ENCODE measurements at regions not wholly inside any gene's neighbourhood (a gene's known extent, or its start where the extent isn't known, plus 50 kb on each side); places are given as distances from the start of the nearest gene placed in this dataset.

DNA sequence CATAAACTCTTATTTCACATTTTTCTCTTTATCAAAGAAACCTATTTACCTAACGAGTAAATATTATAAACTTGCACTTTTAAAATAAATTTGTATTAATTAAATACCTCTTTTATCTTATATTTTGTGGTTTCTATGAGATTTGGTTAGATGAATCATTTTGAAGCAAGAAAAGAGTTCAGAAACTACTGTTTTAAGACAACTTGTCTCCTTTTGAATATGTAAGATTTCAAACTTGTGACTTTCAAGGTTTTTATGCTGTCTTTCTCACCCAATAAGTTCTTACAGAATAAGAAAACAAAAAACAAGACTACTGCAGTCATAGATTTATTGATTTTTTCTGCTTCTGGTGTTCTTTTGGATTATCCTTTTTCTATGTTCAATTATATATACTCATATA, 339.0 kb downstream of the SNAPC1 start:
- no peaks in the 10 kb centered on the region for H3K4me1 ChIP-seq (ENCODE audit: insufficient read depth, low read length)
- no peaks in the 10 kb centered on the region for H3K9me3 ChIP-seq (ENCODE audit: low read depth, low read length)
- H3K4me3 ChIP-seq (ENCODE audit: low read length): no peak overlapping the region
- H3K27me3 ChIP-seq (ENCODE audit: insufficient read depth, low read length): no peaks in the 10 kb centered on the region

DNA sequence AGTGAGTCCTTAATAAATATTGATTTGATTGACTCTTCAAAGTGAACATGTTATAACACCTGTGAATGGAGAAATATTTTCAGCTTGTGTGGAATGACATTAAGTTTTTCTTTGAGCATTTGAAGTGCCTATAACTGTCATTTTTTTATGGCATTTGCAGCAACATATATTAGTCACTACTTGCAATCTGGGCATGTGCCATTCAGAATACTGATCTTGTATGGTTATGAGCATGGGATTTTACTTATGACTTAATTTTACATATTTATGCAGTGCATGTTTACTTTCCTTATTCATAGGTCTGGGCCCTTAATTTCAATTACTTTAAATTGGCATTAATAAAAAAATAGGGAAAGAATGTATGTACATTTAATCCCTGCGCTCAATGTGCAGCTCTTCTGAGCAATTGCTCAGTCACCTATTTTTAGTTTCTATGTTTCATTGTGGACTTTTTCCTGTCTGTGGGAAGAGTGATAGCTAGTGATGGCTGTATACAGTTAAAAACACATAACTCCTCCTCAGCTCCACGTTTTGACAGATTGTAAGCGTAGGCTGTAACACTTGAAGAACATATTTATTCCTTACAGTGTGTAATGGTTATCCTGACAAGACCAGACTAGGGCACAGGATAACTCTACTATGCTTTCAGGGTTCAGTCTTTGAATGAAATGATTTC, 339.6 kb downstream of the SNAPC1 start:
- H3K9me3 ChIP-seq (ENCODE audit: low read depth, low read length): no peaks in the 10 kb centered on the region
- H3K27me3 ChIP-seq (ENCODE audit: insufficient read depth, low read length): no peaks in the 10 kb centered on the region
- no peak overlapping the region for H3K4me3 ChIP-seq (ENCODE audit: low read length)
- no peaks in the 10 kb centered on the region for H3K4me1 ChIP-seq (ENCODE audit: insufficient read depth, low read length)

GRCh38 chr14:62102349-62102725, 340.1 kb downstream of the SNAPC1 start:
- Histone ChIP-seq H3K27me3 (ENCODE audit: insufficient read depth, low read length) (no peaks in the 10 kb centered on the region), H3K9me3 (ENCODE audit: low read depth, low read length) (no peaks in the 10 kb centered on the region), H3K4me3 (ENCODE audit: low read length) (no peak overlapping the region), H3K4me1 (ENCODE audit: insufficient read depth, low read length) (no peaks in the 10 kb centered on the region)

DNA sequence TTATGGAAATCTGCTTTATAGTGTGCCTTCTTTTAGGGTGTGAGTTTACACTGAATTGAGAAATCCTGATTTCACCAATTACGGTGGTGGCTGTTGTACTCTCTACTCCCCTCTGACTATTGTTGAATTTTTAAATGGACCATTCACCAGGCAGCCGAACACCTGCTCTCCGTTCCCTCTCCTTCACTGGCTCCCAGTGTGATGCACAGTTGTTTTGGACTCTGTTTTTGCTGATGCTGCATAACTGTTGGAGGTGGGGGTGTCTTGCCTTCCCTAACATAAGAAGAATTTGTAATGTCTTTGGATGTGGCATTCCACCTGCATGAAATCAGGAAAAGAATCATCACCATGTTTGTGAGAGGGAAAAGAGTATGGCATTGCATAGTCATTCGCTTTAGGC, 341.2 kb downstream of the SNAPC1 start:
- no peaks in the 10 kb centered on the region for H3K9me3 ChIP-seq (ENCODE audit: low read depth, low read length)
- H3K27me3 ChIP-seq (ENCODE audit: insufficient read depth, low read length): no peaks in the 10 kb centered on the region
- no peak overlapping the region for H3K4me3 ChIP-seq (ENCODE audit: low read length)
- no peaks in the 10 kb centered on the region for H3K4me1 ChIP-seq (ENCODE audit: insufficient read depth, low read length)

- no peaks in the 10 kb centered on the region for H3K9me3 ChIP-seq (ENCODE audit: low read depth, low read length)
- H3K27me3 ChIP-seq (ENCODE audit: insufficient read depth, low read length): peaks cover 14% of the 10 kb centered on the region
- no peak overlapping the region for H3K4me3 ChIP-seq (ENCODE audit: low read length)
- no peaks in the 10 kb centered on the region for H3K4me1 ChIP-seq (ENCODE audit: insufficient read depth, low read length)
Measured at GRCh38 chr14:62110941-62111340, 348.7 kb downstream of the SNAPC1 start.

DNA sequence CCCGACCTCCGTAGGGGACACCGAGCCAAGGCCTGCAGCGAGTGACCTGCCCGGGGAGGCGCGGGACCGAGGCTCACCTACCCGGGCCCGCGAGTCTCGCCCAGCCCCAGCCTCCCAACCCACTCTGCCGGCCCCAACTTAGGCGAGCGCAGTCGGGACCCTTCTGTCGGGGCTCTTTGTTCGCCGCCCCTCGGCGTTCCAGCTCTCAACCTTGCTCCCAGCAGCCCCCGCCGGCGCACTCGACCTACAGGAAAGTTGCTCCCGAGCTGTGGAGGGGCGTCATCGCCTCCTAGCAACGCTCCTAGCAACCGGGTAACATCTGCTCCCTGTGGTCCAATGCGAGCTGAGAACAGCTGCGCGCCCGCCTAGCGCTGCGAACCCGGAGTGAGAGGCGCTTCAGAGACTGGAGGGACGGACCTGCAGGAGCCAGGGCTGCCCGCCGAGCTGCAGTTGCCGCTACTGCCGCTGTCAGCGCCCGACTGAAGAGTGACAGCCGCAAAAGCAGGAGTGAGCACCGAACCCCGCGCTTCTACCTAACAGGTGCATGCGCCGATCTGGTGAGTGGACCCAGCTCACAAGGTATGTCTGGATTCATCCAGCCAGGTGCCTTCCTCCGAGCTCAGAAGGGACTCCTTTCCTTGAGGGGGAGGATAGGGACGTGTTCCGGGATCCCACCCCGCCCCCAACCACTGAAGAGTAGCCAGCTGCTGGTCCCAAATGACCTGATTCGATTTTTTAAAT, 355.0 kb downstream of the SNAPC1 start:
- Histone ChIP-seq H3K4me1 (ENCODE audit: insufficient read depth, low read length) (no peaks in the 10 kb centered on the region), H3K4me3 (ENCODE audit: low read length) (peak overlapping the region; percentile 24)

GRCh38 chr14:62117751-62118105, 355.5 kb downstream of the SNAPC1 start:
- peaks cover 59% of the 10 kb centered on the region for H3K27me3 ChIP-seq (ENCODE audit: insufficient read depth, low read length)
- H3K4me1 ChIP-seq (ENCODE audit: insufficient read depth, low read length): no peaks in the 10 kb centered on the region
- H3K9me3 ChIP-seq (ENCODE audit: low read depth, low read length): no peaks in the 10 kb centered on the region
- peak overlapping the region; percentile 24 for H3K4me3 ChIP-seq (ENCODE audit: low read length)

More for the DNA sequence above, 355.0 kb downstream of the SNAPC1 start:
- Histone ChIP-seq H3K27me3 (ENCODE audit: insufficient read depth, low read length) (peaks cover 59% of the 10 kb centered on the region), H3K9me3 (ENCODE audit: low read depth, low read length) (no peaks in the 10 kb centered on the region)

DNA sequence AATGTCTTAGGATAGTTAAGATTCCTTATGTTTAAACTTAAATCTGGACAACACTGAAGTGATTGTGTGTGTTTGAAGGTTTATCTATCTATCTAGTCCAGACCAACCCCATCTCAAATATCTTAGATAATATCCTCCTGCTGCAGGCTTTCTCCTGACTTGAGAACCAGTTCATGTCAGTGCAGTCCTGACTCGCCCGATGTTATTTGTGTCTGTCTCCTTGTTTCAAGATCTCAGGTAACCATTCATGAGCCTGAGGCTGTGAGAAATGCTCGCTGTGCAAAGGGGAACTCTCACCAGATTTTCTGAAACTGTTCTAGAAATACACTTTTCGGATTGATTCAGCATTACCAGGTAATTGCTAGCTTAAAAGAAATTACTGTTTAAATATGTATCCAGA, 356.2 kb downstream of the SNAPC1 start:
- H3K4me1 ChIP-seq (ENCODE audit: insufficient read depth, low read length): no peaks in the 10 kb centered on the region
- H3K9me3 ChIP-seq (ENCODE audit: low read depth, low read length): no peaks in the 10 kb centered on the region
- no peak overlapping the region for H3K4me3 ChIP-seq (ENCODE audit: low read length)
- H3K27me3 ChIP-seq (ENCODE audit: insufficient read depth, low read length): peaks cover 59% of the 10 kb centered on the region

DNA sequence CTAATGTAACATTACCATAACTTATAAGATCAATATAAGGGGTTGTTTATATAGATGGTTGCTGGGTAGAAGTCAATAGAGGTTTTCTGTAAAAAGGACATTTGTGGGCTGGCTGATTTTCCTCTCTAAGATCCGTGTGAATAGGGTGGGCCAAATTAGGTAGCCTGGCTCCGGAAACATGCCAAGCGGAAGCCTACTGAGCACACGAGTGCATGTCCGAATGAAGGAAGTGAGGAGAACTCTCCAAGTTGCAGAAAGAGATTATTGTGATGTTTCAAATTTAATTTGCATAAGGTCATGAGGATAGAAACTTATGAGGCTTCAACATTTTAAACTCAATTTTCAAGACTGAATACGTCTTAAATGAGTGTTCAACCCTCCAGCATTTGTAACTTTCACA, 356.7 kb downstream of the SNAPC1 start:
- H3K27me3 ChIP-seq (ENCODE audit: insufficient read depth, low read length): peaks cover 59% of the 10 kb centered on the region

GRCh38 chr14:62123961-62124360, 361.7 kb downstream of the SNAPC1 start:
- H3K9me3 ChIP-seq (ENCODE audit: low read depth, low read length): no peaks in the 10 kb centered on the region
- H3K4me1 ChIP-seq (ENCODE audit: insufficient read depth, low read length): no peaks in the 10 kb centered on the region
- H3K27me3 ChIP-seq (ENCODE audit: insufficient read depth, low read length): peaks cover 27% of the 10 kb centered on the region

More for the DNA sequence above, 356.7 kb downstream of the SNAPC1 start:
- Histone ChIP-seq H3K9me3 (ENCODE audit: low read depth, low read length) (no peaks in the 10 kb centered on the region), H3K4me1 (ENCODE audit: insufficient read depth, low read length) (no peaks in the 10 kb centered on the region), H3K4me3 (ENCODE audit: low read length) (no peak overlapping the region)

GRCh38 chr14:62125793-62126192, 363.6 kb downstream of the SNAPC1 start:
- H3K4me3 ChIP-seq (ENCODE audit: low read length): no peak overlapping the region
- H3K27me3 ChIP-seq (ENCODE audit: insufficient read depth, low read length): peaks cover 14% of the 10 kb centered on the region
- no peaks in the 10 kb centered on the region for H3K4me1 ChIP-seq (ENCODE audit: insufficient read depth, low read length)
- H3K9me3 ChIP-seq (ENCODE audit: low read depth, low read length): no peaks in the 10 kb centered on the region

More at GRCh38 chr14:62123961-62124360, 361.7 kb downstream of the SNAPC1 start:
- H3K4me3 ChIP-seq (ENCODE audit: low read length): no peak overlapping the region

DNA sequence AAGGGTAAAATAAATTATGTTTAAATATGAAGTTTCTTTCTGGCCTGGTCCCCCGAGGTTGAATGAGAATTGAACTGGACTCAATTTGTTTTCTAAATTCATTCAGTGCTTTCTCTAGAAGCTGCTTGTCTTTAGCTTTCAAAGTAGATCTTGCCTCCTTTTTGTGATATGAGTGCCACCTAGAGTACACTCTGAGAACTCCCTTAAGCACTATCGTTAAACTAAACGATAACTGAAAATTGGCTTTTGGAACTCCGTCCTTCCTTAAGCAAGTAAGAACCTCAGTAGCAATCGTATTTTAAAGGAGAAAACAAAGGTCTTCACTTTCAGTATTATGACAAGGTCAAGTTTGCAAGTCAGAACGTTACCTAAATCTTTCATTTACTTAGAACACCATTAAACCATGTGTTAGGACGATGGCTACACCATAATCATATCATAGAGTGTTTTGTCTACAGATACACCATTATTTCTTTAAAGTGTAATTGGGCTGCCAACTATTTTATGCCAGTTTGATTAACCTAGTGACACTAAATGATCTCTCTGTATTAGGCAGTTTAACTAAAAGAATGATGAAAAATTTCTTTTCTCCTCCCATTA, 364.8 kb downstream of the SNAPC1 start:
- H3K4me3 ChIP-seq (ENCODE audit: low read length): no peak overlapping the region
- H3K4me1 ChIP-seq (ENCODE audit: insufficient read depth, low read length): no peaks in the 10 kb centered on the region
- no peaks in the 10 kb centered on the region for H3K9me3 ChIP-seq (ENCODE audit: low read depth, low read length)
- peaks cover 12% of the 10 kb centered on the region for H3K27me3 ChIP-seq (ENCODE audit: insufficient read depth, low read length)

DNA sequence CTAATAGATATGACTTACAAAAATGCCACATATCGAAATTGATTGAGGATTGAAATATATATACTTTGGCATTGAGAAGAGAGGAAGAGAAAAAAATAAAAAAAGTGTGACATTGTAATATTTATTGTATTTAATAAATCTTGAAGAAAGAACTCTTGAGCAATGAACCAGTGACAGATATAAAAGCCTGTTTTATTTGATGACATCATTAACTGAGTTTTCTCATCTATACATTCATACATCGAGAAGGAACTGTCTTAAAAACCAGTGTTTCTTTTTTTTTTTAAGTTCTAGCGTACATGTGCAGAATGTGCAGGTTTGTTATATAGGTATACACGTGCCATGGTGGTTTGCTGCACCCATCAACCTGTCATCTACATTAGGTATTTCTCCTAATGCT, 368.2 kb downstream of the SNAPC1 start:
- Histone ChIP-seq H3K27me3 (ENCODE audit: insufficient read depth, low read length) (peaks cover 12% of the 10 kb centered on the region), H3K9me3 (ENCODE audit: low read depth, low read length) (no peaks in the 10 kb centered on the region), H3K4me1 (ENCODE audit: insufficient read depth, low read length) (no peaks in the 10 kb centered on the region)

DNA sequence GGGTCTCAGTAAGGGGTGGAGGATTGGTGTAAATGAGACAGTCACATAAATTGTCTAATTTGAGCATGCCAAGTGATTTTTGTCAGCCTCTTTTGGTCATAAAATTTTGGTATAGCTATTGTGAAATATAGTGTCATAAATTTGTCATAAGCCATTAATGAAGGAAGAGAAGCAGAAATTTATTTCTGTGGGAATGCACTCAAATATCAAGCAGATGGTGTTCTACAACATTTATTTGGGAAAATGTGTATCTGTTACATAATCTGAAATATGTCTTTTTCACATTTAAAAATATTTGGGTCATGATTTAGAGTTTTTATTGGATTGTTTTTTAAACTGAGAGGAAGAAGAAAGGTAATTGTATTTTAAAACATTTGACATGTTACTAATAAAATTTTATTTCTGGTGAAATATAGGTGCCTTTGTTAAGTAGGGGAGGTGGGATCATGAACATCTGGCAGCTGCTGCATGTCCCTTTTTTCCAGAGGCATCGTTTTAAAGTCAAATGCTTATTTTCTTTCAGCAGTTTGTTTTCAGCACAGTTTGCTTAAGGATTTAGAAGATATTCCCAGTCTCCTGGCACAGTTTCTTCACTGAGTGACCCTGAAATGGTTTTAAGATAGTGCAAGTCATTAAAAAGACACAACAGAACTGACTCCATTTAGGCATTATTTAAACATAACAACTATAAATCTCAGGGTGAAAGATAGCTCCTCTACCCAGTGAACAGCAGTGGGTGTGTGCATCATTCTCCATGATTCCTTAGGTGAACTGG, 371.7 kb downstream of the SNAPC1 start:
- H3K4me1 ChIP-seq (ENCODE audit: insufficient read depth, low read length): no peaks in the 10 kb centered on the region
- no peaks in the 10 kb centered on the region for H3K9me3 ChIP-seq (ENCODE audit: low read depth, low read length)
- H3K4me3 ChIP-seq (ENCODE audit: low read length): no peak overlapping the region
- no peaks in the 10 kb centered on the region for H3K27me3 ChIP-seq (ENCODE audit: insufficient read depth, low read length)

More for the DNA sequence above, 368.2 kb downstream of the SNAPC1 start:
- no peak overlapping the region for H3K4me3 ChIP-seq (ENCODE audit: low read length)

- H3K4me1 ChIP-seq (ENCODE audit: insufficient read depth, low read length): no peaks in the 10 kb centered on the region
- no peaks in the 10 kb centered on the region for H3K9me3 ChIP-seq (ENCODE audit: low read depth, low read length)
- peaks cover 12% of the 10 kb centered on the region for H3K27me3 ChIP-seq (ENCODE audit: insufficient read depth, low read length)
- H3K4me3 ChIP-seq (ENCODE audit: low read length): no peak overlapping the region
Measured at GRCh38 chr14:62138593-62138992, 376.4 kb downstream of the SNAPC1 start.
